K562 (cell line): ENCODE measurements at regions not wholly inside any gene's neighbourhood (a gene's known extent, or its start where the extent isn't known, plus 50 kb on each side); places are given as distances from the start of the nearest gene placed in this dataset.

ENCODE experiments used
- ATAC-seq: fragments of 200-7000 bp; cut with Tn5 transposase; 3 replicates; pipeline ENCODE4 v1.9.1; 2020; ENCODE audit warnings: moderate library complexity
- BruUV-seq: library from RNA; stranded (reverse); fragments of 400-500 nt; replicated peaks from 2 replicates; lab custom pipeline; 2021; lab: Mats Ljungman, UMichigan
- CTCF ChIA-PET: fragments of 300-600 bp; formaldehyde crosslinking; extraction: SDS; loops from one replicate; lab custom pipeline; 2021; ENCODE audit warnings: low intra/inter-chr PET ratio; lab: Yijun Ruan, JAX
- POLR2A ChIA-PET: fragments of 300-600, 350-650 bp; sonication (Branson Sonifier 250); formaldehyde crosslinking; extraction: SDS; loops from one replicate; lab custom pipeline; 2021; ENCODE audit warnings: antibody characterized with exemption, inconsistent platforms; lab: Yijun Ruan, JAX
- DNase-seq, 4 experiments: peaks; one replicate each; pipeline versions ENCODE4 v3.0.0 to v3.0.0-alpha.2; 2011 to 2018; ENCODE audit warnings: low spot score in 3 of 4, mixed read lengths in 3 of 4; ENCODE audit errors: extremely low read depth in 1 of 4
- FAIRE-seq: peaks from 2 replicates; lab custom pipeline; 2011; peaks lifted over from hg19 to GRCh38; lab: Jason Lieb, UNC
- H2AFZ ChIP-seq: 2 replicates; pipeline ENCODE4 v1.6.0; 2011; ENCODE audit warnings: low read depth, low read length, control low read depth, inconsistent platforms
- H3K27ac ChIP-seq: fragments of 200-600 bp; 3 replicates; pipeline ENCODE4 v1.8.0; 2011; ENCODE audit warnings: low read depth, mild to moderate bottlenecking, control low read depth, inconsistent platforms, low read length, moderate library complexity, mixed read lengths; ENCODE audit errors: extremely low read depth
- H3K27me3 ChIP-seq, 2 experiments: fragments of 300-600 bp in 1 of 2; 2 replicates in 1 of 2; 3 replicates in 1 of 2; pipeline versions ENCODE4 v1.6.0 to v1.8.0; 2011; ENCODE audit warnings: inconsistent platforms in 2 of 2, low read length in 2 of 2, mild to moderate bottlenecking in 1 of 2, mixed read lengths in 1 of 2, moderate library complexity in 1 of 2; ENCODE audit not compliant: control insufficient read depth in 2 of 2, insufficient read depth in 2 of 2
- H3K36me3 ChIP-seq: fragments of 300-600 bp; 3 replicates; pipeline ENCODE4 v1.8.0; 2011; ENCODE audit warnings: mild to moderate bottlenecking, low read length, inconsistent platforms; ENCODE audit not compliant: control insufficient read depth, insufficient read depth
- H3K4me1 ChIP-seq, 2 experiments: fragments of 200-600 bp in 1 of 2; replicated peaks in 1 of 2; 2 replicates in 1 of 2; 3 replicates in 1 of 2; pipeline versions ENCODE4 v1.5.1 to v1.8.0; 2011; ENCODE audit warnings: inconsistent platforms in 2 of 2, low read length in 2 of 2, mild to moderate bottlenecking in 1 of 2, mixed read lengths in 1 of 2, moderate library complexity in 1 of 2; ENCODE audit not compliant: control insufficient read depth in 2 of 2, insufficient read depth in 2 of 2
- H3K4me2 ChIP-seq: 2 replicates; pipeline ENCODE4 v1.6.1; 2011; ENCODE audit warnings: low read length, control low read depth, inconsistent platforms, mixed read lengths; ENCODE audit not compliant: insufficient read depth
- H3K4me3 ChIP-seq: fragments of 200-600 bp; sonication (generic), shearing (Covaris generic); 2 replicates; pipeline ENCODE4 v1.5.1; 2016; ENCODE audit warnings: control low read depth, inconsistent platforms
- H3K79me2 ChIP-seq: fragments of 200-600 bp; 3 replicates; pipeline ENCODE4 v1.8.0; 2011; ENCODE audit warnings: low read length, inconsistent platforms; ENCODE audit not compliant: control insufficient read depth, insufficient read depth
- H3K9ac ChIP-seq, 2 experiments: 2 replicates each; pipeline versions ENCODE4 v1.6.0 to v1.6.1; 2011; ENCODE audit warnings: low read depth in 2 of 2, low read length in 2 of 2, control low read depth in 1 of 2, inconsistent platforms in 1 of 2, mild to moderate bottlenecking in 1 of 2, mixed read lengths in 1 of 2; ENCODE audit not compliant: insufficient read depth in 1 of 2
- H3K9me1 ChIP-seq: one replicate; pipeline ENCODE4 v1.6.0; 2011; ENCODE audit warnings: inconsistent platforms, mild to moderate bottlenecking, low read length, moderate library complexity; ENCODE audit not compliant: control insufficient read depth, insufficient read depth
- H3K9me3 ChIP-seq: replicated peaks from 2 replicates; pipeline ENCODE4 v1.5.1; 2011; ENCODE audit warnings: low read depth, low read length, inconsistent platforms; ENCODE audit not compliant: control insufficient read depth, insufficient read depth
- H4K20me1 ChIP-seq: replicated peaks from 2 replicates; pipeline ENCODE4 v1.6.1; 2011; ENCODE audit warnings: low read length, inconsistent platforms, mixed read lengths; ENCODE audit not compliant: control insufficient read depth, insufficient read depth
- ARID2 ChIP-seq: fragments of 450-650 bp; IDR thresholded peaks from 2 replicates; pipeline ENCODE4 v1.6.1; 2017; ENCODE audit warnings: antibody characterized with exemption, mild to moderate bottlenecking
- BRF1 ChIP-seq: IDR thresholded peaks from 3 replicates; pipeline ENCODE4 v1.6.1; 2011; ENCODE audit warnings: borderline replicate concordance, mild to moderate bottlenecking; ENCODE audit not compliant: insufficient read length; ENCODE audit errors: extremely low read depth
- C11orf30 ChIP-seq: fragments of 450-650 bp; IDR thresholded peaks from 2 replicates; pipeline ENCODE4 v1.6.1; 2016; ENCODE audit warnings: low read depth, mild to moderate bottlenecking
- CHD4 ChIP-seq: fragments of 200-600 bp; sonication (generic); IDR thresholded peaks from 3 replicates; pipeline ENCODE4 v1.6.1; 2012; ENCODE audit warnings: low read depth, mild to moderate bottlenecking, mixed read lengths, low read length, inconsistent platforms; ENCODE audit not compliant: insufficient read depth, insufficient replicate concordance, poor library complexity, severe bottlenecking
- ELF4 ChIP-seq: fragments of 450-650 bp; formaldehyde crosslinking; IDR thresholded peaks from 2 replicates; pipeline ENCODE4 v1.4.0; 2022; ENCODE audit warnings: missing genetic modification characterization
- FOXK1 ChIP-seq: sonication (generic); formaldehyde crosslinking; IDR thresholded peaks from 2 replicates; pipeline ENCODE4 v1.8.0; 2022; ENCODE audit warnings: missing genetic modification reagents, mild to moderate bottlenecking, borderline replicate concordance
- HEY1 ChIP-seq: fragments of 250-450 bp; sonication (Bioruptor Pico); IDR thresholded peaks from 2 replicates; pipeline ENCODE4 v1.5.0; 2020; ENCODE audit warnings: mild to moderate bottlenecking, moderate library complexity, borderline replicate concordance
- HMG20A ChIP-seq: fragments of 450-650 bp; formaldehyde crosslinking; conservative IDR thresholded peaks from 2 replicates; pipeline ENCODE4 v1.4.0; 2020; ENCODE audit warnings: mild to moderate bottlenecking, mixed read lengths
- PML ChIP-seq: IDR thresholded peaks from 2 replicates; pipeline ENCODE4 v1.6.1; 2012; ENCODE audit warnings: low read length, inconsistent platforms
- POLR2A ChIP-seq: fragments of 450-650 bp; conservative IDR thresholded peaks from 2 replicates; pipeline ENCODE4 v1.6.1; 2016
- POLR2H ChIP-seq: IDR thresholded peaks from 2 replicates; pipeline ENCODE4 v1.6.1; 2016; ENCODE audit warnings: missing genetic modification characterization, low read depth, mild to moderate bottlenecking, control low read depth, missing compliant biosample characterization, moderate library complexity
- RNF2 ChIP-seq: sonication (generic); IDR thresholded peaks from 2 replicates; pipeline ENCODE4 v1.6.1; 2016
- SPI1 ChIP-seq: IDR thresholded peaks from 2 replicates; pipeline ENCODE4 v1.6.1; 2011; ENCODE audit warnings: low read depth, low read length, control low read depth, borderline replicate concordance
- TCF7 ChIP-seq: sonication (generic); IDR thresholded peaks from 2 replicates; pipeline ENCODE4 v1.6.1; 2016; ENCODE audit warnings: antibody characterized with exemption, borderline replicate concordance
- TCF7L2 ChIP-seq: fragments of 150-350 bp; IDR thresholded peaks from 2 replicates; pipeline ENCODE4 v1.6.1; 2016; ENCODE audit warnings: low read depth, mild to moderate bottlenecking, low read length, moderate library complexity
- WHSC1 ChIP-seq: IDR thresholded peaks from one replicate; pipeline ENCODE4 v1.6.1; 2012; ENCODE audit warnings: low read length, control low read depth, inconsistent platforms
- ZNF561 ChIP-seq: fragments of 450-650 bp; formaldehyde crosslinking; conservative IDR thresholded peaks from 2 replicates; pipeline ENCODE4 v1.4.0; 2020; ENCODE audit warnings: mild to moderate bottlenecking, moderate library complexity
- WGBS: fragments of 100-300 bp; shearing (Covaris generic); methylation state at CpG from one replicate; pipeline ENCODE4 v1.1.6; 2016; ENCODE audit warnings: low coverage, mixed read lengths; ENCODE audit not compliant: insufficient coverage; ENCODE audit errors: missing lambda C conversion rate; 5-methylcytosine and 5-hydroxymethylcytosine counted together
- in situ Hi-C: fragments of 300-500 bp; cut with MboI; formaldehyde crosslinking; loops from 4 replicates; pipeline ENCODE4 v1.15.0; 2018; ENCODE audit warnings: inconsistent platforms, mixed read lengths
- intact Hi-C: fragments of 100-400 bp; cut with micrococcal nuclease; formaldehyde crosslinking; loops from 2 replicates; pipeline ENCODE4 v1.14.2; 2022
- TF ChIP-seq, protein P1 (sequence below): IDR thresholded peaks from 2 replicates; pipeline ENCODE4 v1.6.1; 2011; ENCODE audit warnings: borderline replicate concordance, low read depth, mild to moderate bottlenecking, moderate library complexity, low read length; ENCODE audit not compliant: insufficient read depth, poor library complexity, severe bottlenecking

DNA sequence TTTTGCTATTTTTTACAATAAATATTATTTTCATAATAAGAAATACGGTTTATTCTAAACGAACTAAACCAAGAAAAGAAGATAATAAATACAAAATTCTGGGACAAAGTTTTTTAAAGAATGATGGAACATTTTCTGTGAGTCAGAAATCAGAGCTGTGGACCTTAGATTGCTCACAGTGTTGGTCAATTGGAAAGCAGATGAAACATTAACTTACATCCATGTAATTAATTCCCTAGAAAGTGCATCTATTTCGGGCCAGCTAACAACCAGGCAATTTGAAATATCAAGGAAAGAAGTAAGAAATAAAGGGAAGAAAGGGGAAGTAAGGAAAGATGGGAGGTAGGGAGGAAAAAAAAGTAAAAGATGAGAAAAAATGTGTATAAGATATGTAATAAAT lies 1569.8 kb upstream of the TENM4 start:
- no peak overlapping the region for H3K27ac ChIP-seq
- H3K9me3 ChIP-seq, result no peaks in the 10 kb centered on the region; the same call in 1 of the 2 replicates
- H3K4me1 ChIP-seq, result no peaks in the 10 kb centered on the region
- no peak for TF ChIP-seq HEY1 (CRISPR knock-in tag)
- no peak for TF ChIP-seq HMG20A (CRISPR knock-in tag)
- no peak for TF ChIP-seq POLR2H
- TF ChIP-seq WHSC1, result no peak
- TF ChIP-seq ELF4, result no peak
- TF ChIP-seq ARID2, result no peak
- no peak for TF ChIP-seq PML
- in situ Hi-C loops (no loop called here), intact Hi-C loops (no loop called here)
- no peak overlapping the region for H2AFZ ChIP-seq
- POLR2A ChIA-PET, result no interaction called here
- H3K27me3 ChIP-seq, result no peaks in the 10 kb centered on the region
- no peak overlapping the region for H3K4me2 ChIP-seq
- FAIRE-seq (no peak), ATAC-seq (no peak), DNase-seq (no peak)
- BruUV-seq, result no TSS peak
- no peak overlapping the region for H3K4me3 ChIP-seq
- no peak overlapping the region for H3K9ac ChIP-seq
- WGBS, result 0% methylated on average over 2 of the region's 3 CpGs
- no peaks in the 10 kb centered on the region for H4K20me1 ChIP-seq
- H3K9me1 ChIP-seq, result no peaks in the 10 kb centered on the region
- H3K36me3 ChIP-seq, result no peaks in the 10 kb centered on the region
- CTCF ChIA-PET, result no interaction called here
- no peaks in the 10 kb centered on the region for H3K79me2 ChIP-seq

DNA sequence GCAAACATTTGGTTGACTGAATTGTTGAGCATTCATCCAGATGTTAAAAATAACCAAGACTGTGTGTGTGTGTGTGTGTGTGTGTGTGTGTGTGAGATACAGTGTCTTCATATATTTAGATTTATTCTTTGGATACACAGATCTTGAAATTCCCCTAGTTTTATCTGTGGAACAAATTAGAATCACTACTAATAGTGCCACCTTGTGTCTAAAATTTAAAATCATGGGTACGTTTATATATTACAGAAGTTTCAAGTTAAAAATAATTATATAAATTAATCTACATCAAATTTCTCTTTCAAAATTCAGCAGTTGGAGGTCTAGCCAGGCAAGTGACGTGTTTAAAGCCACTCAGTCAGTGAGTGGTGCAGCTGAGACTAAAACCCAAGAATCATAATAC lies 1566.2 kb upstream of the TENM4 start:
- intact Hi-C loops, result no loop called here
- TF ChIP-seq TCF7L2 (no peak), RNF2 (no peak), ZNF561 (no peak), POLR2A (no peak), FOXK1 (CRISPR knock-in tag) (no peak), TCF7 (no peak), BRF1 (no peak), C11orf30 (no peak), SPI1 (no peak), CHD4 (no peak)
- TF ChIP-seq, protein P1, sequence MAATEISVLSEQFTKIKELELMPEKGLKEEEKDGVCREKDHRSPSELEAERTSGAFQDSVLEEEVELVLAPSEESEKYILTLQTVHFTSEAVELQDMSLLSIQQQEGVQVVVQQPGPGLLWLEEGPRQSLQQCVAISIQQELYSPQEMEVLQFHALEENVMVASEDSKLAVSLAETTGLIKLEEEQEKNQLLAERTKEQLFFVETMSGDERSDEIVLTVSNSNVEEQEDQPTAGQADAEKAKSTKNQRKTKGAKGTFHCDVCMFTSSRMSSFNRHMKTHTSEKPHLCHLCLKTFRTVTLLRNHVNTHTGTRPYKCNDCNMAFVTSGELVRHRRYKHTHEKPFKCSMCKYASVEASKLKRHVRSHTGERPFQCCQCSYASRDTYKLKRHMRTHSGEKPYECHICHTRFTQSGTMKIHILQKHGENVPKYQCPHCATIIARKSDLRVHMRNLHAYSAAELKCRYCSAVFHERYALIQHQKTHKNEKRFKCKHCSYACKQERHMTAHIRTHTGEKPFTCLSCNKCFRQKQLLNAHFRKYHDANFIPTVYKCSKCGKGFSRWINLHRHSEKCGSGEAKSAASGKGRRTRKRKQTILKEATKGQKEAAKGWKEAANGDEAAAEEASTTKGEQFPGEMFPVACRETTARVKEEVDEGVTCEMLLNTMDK, result no peak

More for the DNA sequence above, 1566.2 kb upstream of the TENM4 start:
- FAIRE-seq, result no peak
- ChIA-PET POLR2A (interaction anchor here (0.6 kb wide), 1 partner anchor 75 kb away, joined by 3 read pairs; no protein-coding TSS in a partner anchor), CTCF (no interaction called here)
- Histone ChIP-seq H3K36me3 (no peaks in the 10 kb centered on the region), H3K9me1 (no peaks in the 10 kb centered on the region), H3K9ac (no peak overlapping the region), H4K20me1 (no peaks in the 10 kb centered on the region), H3K79me2 (no peaks in the 10 kb centered on the region), H3K4me1 (no peaks in the 10 kb centered on the region), H2AFZ (no peak overlapping the region), H3K9me3 (no peaks in the 10 kb centered on the region), H3K27ac (no peak overlapping the region), H3K4me2 (no peak overlapping the region), H3K27me3 (no peaks in the 10 kb centered on the region), H3K4me3 (no peak overlapping the region)
- in situ Hi-C loops, result no loop called here
- no peak for ATAC-seq
- no peak for DNase-seq
- BruUV-seq, result no TSS peak
- 0% methylated on average over 2 of the region's 2 CpGs for WGBS
